Activated CD4-positive, alpha-beta T cell treated with anti-CD3 and anti-CD28 coated beads, Interleukin-2, amount 50 U/mL, for 48 hours (primary cell): ENCODE measurements at regions not wholly inside any gene's neighbourhood (a gene's known extent, or its start where the extent isn't known, plus 50 kb on each side); places are given as distances from the start of the nearest gene placed in this dataset.

Source experiments
- DNase-seq, 2 experiments: peaks; one replicate each; pipeline ENCODE4 v3.0.0-alpha.2; 2020

- no peak for DNase-seq
Observed at GRCh38 chr5:74421377-74421776, 219.2 kb downstream of the ENC1 start.

DNA sequence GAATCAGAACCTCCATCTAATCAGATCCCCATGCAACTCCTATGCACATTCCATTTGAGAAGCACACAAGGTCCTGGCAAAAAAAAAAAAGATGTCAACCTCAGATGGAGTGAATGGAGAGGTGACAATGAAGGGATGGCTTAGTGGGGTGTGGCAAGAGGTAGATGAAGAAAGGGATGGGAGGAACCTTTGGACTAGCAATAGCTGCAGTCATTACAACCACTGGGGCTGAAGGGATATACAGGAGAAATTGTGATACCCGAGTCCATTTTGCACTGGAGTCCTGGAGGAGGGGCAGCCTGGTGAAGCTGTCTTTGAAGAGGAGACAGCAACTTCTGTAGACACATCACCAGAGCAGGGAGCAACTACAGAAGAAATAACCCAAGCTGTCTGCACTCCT, 219.6 kb downstream of the ENC1 start:
- no peak for DNase-seq

GRCh38 chr5:74420220-74420619, 220.3 kb downstream of the ENC1 start:
- no peak for DNase-seq

- DNase-seq, result no peak
Observed at GRCh38 chr5:74419468-74419867, 221.1 kb downstream of the ENC1 start.

- DNase-seq, result no peak
Observed at GRCh38 chr5:74418709-74419108, 221.8 kb downstream of the ENC1 start.

GRCh38 chr5:74418261-74418660, 222.3 kb downstream of the ENC1 start:
- DNase-seq, result no peak

- no peak for DNase-seq
Observed at GRCh38 chr5:74415695-74416102, 224.8 kb downstream of the ENC1 start.

GRCh38 chr5:74414228-74414627, 226.3 kb downstream of the ENC1 start:
- DNase-seq, result no peak

GRCh38 chr5:74413403-74414048, 227.0 kb downstream of the ENC1 start:
- no peak for DNase-seq

- no peak for DNase-seq
Observed at GRCh38 chr5:74412066-74412465, 228.5 kb downstream of the ENC1 start.

- no peak for DNase-seq
Observed at GRCh38 chr5:74409712-74410111, 230.8 kb downstream of the ENC1 start.

DNA sequence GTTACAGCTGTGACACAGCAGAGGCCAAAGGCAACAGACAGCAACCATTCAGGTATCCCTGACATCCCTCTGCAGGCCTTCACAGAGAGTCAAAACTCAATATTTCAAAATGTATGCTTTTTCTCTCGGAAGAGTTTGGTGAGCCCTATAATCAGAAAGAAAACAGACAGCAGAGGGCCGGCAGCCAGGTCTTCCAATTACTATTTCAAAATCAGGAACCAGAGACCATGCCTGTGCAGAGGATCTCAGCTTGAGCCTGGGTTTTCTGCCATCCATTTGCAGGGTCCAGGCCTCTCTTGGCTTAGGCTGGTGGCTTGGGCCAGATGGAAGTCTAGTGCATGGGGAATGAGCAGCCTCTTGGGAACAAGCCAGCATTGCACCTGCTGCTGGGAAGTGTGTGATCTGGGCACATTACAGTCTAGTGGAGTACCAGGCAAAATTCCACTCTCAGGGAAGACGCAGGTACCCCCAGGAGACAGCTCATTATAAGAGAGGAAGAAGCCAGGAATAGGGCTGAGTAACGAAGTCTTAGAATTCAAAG, 231.3 kb downstream of the ENC1 start:
- DNase-seq, result no peak

- no peak for DNase-seq
Observed at GRCh38 chr5:74408150-74409043, 232.1 kb downstream of the ENC1 start.

GRCh38 chr5:74407701-74408100, 232.8 kb downstream of the ENC1 start:
- no peak for DNase-seq

DNA sequence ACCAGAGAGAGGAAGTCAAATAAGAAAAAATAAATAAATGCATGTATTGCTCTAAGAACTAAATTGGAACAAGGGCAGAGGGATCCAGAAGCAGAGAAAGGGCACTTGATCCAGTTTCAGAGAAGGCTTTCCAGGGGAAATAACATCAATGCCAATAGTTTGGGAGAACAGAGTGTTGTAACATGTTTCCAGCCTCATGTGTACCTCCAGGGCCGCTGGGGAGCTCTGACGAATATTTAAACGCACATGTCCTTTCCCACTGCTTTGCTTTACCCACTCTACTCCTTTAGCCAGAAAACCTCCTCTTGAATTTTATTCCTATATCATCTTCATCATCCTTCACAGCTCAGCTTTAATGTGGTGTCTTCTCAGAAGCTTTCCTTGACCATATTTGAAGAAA, 233.7 kb downstream of the ENC1 start:
- no peak for DNase-seq

GRCh38 chr5:74405593-74405992, 234.9 kb downstream of the ENC1 start:
- no peak for DNase-seq

DNA sequence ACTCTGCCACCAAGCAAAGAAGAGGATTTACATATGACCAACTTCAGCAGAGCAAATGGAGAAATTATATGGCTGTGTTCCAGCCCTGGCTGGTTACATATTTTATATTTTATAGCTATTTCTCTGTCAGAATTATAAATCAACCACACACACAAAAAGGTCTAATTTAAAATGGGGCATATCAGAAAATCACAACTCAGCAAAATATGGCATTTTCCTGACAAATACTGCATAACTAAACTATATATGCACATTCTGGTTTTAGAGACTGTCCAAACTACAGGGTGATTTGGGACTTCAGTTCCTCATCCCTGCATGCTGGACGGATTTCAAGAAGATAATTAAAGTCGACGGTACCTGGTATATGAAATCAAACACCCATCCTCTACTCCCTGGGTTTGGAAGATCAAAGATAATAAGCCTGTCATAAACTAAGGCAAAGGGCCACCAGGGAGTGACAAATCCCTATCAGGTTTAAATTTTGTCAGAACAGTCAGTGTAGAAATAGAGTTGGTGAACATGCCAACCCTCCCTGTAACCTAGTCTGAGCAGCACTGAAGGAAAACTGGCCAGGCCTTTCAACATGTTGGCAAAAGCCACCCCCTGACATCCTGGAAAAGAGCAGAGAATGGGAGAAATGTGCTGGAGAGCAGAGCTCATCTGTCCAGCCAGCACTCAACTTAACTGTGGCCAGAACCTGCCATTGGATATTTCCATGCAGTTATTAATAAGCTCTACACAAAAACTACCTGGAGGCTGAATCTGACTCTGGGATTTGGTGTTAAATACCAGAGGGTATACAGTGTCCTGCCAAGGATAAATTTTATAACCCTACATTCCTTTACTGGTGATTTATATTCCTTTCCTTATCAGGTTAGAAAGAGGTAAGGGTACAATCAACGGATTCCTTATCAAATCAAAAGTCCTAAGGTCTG, 235.7 kb downstream of the ENC1 start:
- no peak for DNase-seq

- DNase-seq, result no peak
Observed at GRCh38 chr5:74403771-74404170, 236.8 kb downstream of the ENC1 start.

GRCh38 chr5:74402553-74402952, 238.0 kb downstream of the ENC1 start:
- DNase-seq, result no peak

DNA sequence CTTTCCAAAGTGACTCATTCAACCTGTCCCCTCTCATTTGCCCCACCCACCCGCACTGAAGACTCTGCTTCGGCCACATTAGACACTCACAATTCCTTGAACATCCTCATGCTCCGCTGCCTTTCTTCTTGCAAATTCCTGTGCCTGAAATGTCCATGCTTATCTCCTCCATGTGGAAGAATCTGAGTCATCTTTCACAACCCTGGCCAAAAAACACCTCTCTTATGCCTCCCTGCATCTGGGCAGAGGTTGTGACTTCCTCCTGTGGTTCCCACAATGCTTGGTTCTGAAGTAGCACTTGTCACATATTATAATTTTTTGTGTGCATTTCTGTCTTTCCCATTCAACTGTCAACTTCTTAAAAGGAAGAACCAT, 238.6 kb downstream of the ENC1 start:
- no peak for DNase-seq

- no peak for DNase-seq
Observed at GRCh38 chr5:74401281-74401945, 239.1 kb downstream of the ENC1 start.

GRCh38 chr5:74400067-74400466, 240.5 kb downstream of the ENC1 start:
- no peak for DNase-seq
